SU-DHL-6 (cell line): ENCODE measurements at regions not wholly inside any gene's neighbourhood (a gene's known extent, or its start where the extent isn't known, plus 50 kb on each side); places are given as distances from the start of the nearest gene placed in this dataset.

Experiments
- CTCF ChIP-seq: fragments of 200-600 bp; sonication (generic); IDR thresholded peaks from one replicate; pipeline ENCODE4 v1.5.1; 2017; ENCODE audit warnings: antibody characterized with exemption, mild to moderate bottlenecking, low read length, moderate library complexity; ENCODE audit not compliant: insufficient read depth, poor library complexity, severe bottlenecking
- EZH2phosphoT487 ChIP-seq: fragments of 200-600 bp; sonication (generic), shearing (Covaris generic); conservative IDR thresholded peaks from 2 replicates; pipeline ENCODE4 v1.6.1; 2018; ENCODE audit warnings: mild to moderate bottlenecking, antibody characterized with exemption, low read length, moderate library complexity, mixed read lengths

DNA sequence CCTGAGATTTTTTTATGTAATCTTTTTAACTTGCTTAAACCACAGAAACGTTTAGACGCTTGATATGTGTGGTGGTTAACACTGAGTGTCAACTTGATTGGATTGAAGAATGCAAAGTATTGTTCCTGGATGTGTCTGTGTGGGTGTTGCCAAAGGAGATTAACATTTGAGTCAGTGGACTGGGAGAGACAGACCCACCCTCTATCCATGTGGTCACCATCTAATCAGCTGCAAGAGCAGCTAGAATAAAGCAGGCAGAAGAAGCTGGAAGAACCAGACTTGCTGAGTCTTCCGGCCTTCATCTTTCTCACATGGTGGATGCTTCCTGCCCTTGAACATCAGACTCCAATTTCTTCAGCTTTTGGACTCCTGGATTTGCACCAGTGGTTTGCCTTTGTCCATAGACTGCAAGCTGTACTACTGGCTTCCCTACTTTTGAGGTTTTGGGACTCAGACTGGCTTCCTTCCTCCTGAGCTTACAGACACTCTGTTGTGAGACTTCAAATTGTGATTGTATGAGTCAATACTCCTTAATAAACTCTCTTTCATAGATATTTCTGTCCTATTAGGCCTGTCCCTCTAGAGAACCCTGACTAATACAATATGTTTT is 816.0 kb upstream of the CDH9 start:
- TF ChIP-seq CTCF (no peak), EZH2phosphoT487 (no peak)
